GM18519 (cell line): ENCODE measurements at regions not wholly inside any gene's neighbourhood (a gene's known extent, or its start where the extent isn't known, plus 50 kb on each side); places are given as distances from the start of the nearest gene placed in this dataset.
"Not testable (repeated sequence)": the region's sequence is repeated elsewhere in the genome, so short reads cannot be mapped to it uniquely, and the experiment has no call there.

Experiments used
- ATAC-seq: cut with Tn5 transposase; IDR thresholded peaks from one replicate; pipeline ENCODE4 v1.9.1; 2021; ENCODE audit warnings: mild to moderate bottlenecking, moderate library complexity; ENCODE audit not compliant: unreplicated experiment, low FRiP score

- no peak for ATAC-seq
Observed at GRCh38 chr2:13141315-13141714, 424.6 kb downstream of the TRIB2 start.

- ATAC-seq, result no peak
Observed at GRCh38 chr2:13143451-13143850, 426.7 kb downstream of the TRIB2 start.

GRCh38 chr2:13156916-13157315 is 440.2 kb downstream of the TRIB2 start:
- ATAC-seq, result no peak

GRCh38 chr2:13158466-13158865 is 441.7 kb downstream of the TRIB2 start:
- no peak for ATAC-seq

- no peak for ATAC-seq
Observed at GRCh38 chr2:13180729-13181128, 464.0 kb downstream of the TRIB2 start.

- peak; percentile 93 for ATAC-seq
Observed at GRCh38 chr2:13193075-13193474, 476.3 kb downstream of the TRIB2 start.

- peak; percentile 68 for ATAC-seq
Observed at GRCh38 chr2:13193900-13194299, 477.2 kb downstream of the TRIB2 start.

- no peak for ATAC-seq
Observed at GRCh38 chr2:13195270-13195669, 478.5 kb downstream of the TRIB2 start.

- no peak for ATAC-seq
Observed at GRCh38 chr2:13197248-13197647, 480.5 kb downstream of the TRIB2 start.

GRCh38 chr2:13201924-13202323 is 485.2 kb downstream of the TRIB2 start:
- no peak for ATAC-seq

- ATAC-seq, result no peak
Observed at GRCh38 chr2:13212115-13212514, 495.4 kb downstream of the TRIB2 start.

GRCh38 chr2:13218205-13218604 is 501.5 kb downstream of the TRIB2 start:
- ATAC-seq, result no peak

- no peak for ATAC-seq
Observed at GRCh38 chr2:13227578-13227977, 510.8 kb downstream of the TRIB2 start.

GRCh38 chr2:13230221-13230620 is 513.5 kb downstream of the TRIB2 start:
- no peak for ATAC-seq

GRCh38 chr2:13240061-13240460 is 523.3 kb downstream of the TRIB2 start:
- no peak for ATAC-seq

- ATAC-seq, result peak; percentile 59
Observed at GRCh38 chr2:13240789-13241487, 524.2 kb downstream of the TRIB2 start.

GRCh38 chr2:13252615-13253014 is 535.9 kb downstream of the TRIB2 start:
- ATAC-seq, result no peak

- ATAC-seq, result no peak
Observed at GRCh38 chr2:13255485-13255884, 538.7 kb downstream of the TRIB2 start.

- no peak for ATAC-seq
Observed at GRCh38 chr2:13260402-13260801, 543.7 kb downstream of the TRIB2 start.

GRCh38 chr2:13266166-13266565 is 549.4 kb downstream of the TRIB2 start:
- no peak for ATAC-seq

- no peak for ATAC-seq
Observed at GRCh38 chr2:13284688-13285087, 568.0 kb downstream of the TRIB2 start.

GRCh38 chr2:13289310-13289709 is 572.6 kb downstream of the TRIB2 start:
- ATAC-seq, result no peak

GRCh38 chr2:13308478-13308805 is 591.7 kb downstream of the TRIB2 start:
- not testable (repeated sequence) for ATAC-seq
